Peyer's patch (tissue), 4 donors: ENCODE measurements at regions not wholly inside any gene's neighbourhood (a gene's known extent, or its start where the extent isn't known, plus 50 kb on each side); places are given as distances from the start of the nearest gene placed in this dataset.

Experiments used
- DNase-seq, 3 donors: peaks; one replicate each; pipeline ENCODE4 v3.0.0-alpha.2; 2017 to 2019
- H3K27ac ChIP-seq, 4 donors: fragments of 200-600 bp; sonication (generic); one replicate each; pipeline ENCODE4 v1.5.1; 2016 to 2019
- H3K27me3 ChIP-seq, 2 donors: fragments of 200-600 bp; sonication (generic); one replicate each; pipeline ENCODE4 v1.5.1; 2019
- H3K36me3 ChIP-seq, 3 donors: fragments of 200-600 bp; sonication (generic); one replicate each; pipeline ENCODE4 v1.5.1; 2016 to 2019
- H3K4me1 ChIP-seq, 4 donors: fragments of 200-600 bp; sonication (generic); one replicate each; pipeline ENCODE4 v1.5.1; 2016 to 2019
- H3K4me3 ChIP-seq, 4 donors: fragments of 200-600 bp; sonication (generic); 1 replicate in 3 of 4; 2 replicates in 1 of 4; pipeline ENCODE4 v1.5.1; 2016 to 2019; ENCODE audit warnings: mild to moderate bottlenecking in 1 of 4
- H3K9me3 ChIP-seq, 4 donors: fragments of 200-600 bp; sonication (generic); one replicate each; pipeline ENCODE4 v1.5.1; 2016 to 2019; ENCODE audit warnings: mild to moderate bottlenecking in 1 of 4
- CTCF ChIP-seq, 6 experiments: fragments of 450-650 bp in 4 of 6; fragments of 200-600 bp in 2 of 6; sonication (generic) in 1 of 6; IDR thresholded peaks; one replicate each; pipeline ENCODE4 v1.5.1; 2017 to 2019; ENCODE audit warnings: antibody characterized with exemption in 6 of 6, mild to moderate bottlenecking in 3 of 6, moderate library complexity in 1 of 6
- POLR2A ChIP-seq, 2 donors: fragments of 450-650 bp; IDR thresholded peaks; one replicate each; pipeline ENCODE4 v1.5.1; 2017; ENCODE audit warnings: antibody characterized with exemption in 2 of 2, mild to moderate bottlenecking in 2 of 2, moderate library complexity in 2 of 2

- Histone ChIP-seq H3K9me3 (no peaks in the 10 kb centered on the region), H3K27me3 (no peaks in the 10 kb centered on the region), H3K4me1 (peaks cover 7 to 25% (median 12%) of the 10 kb centered on the region in 4 donors), H3K4me3 (no peak overlapping the region), H3K27ac (no peak overlapping the region), H3K36me3 (no peaks in the 10 kb centered on the region)
- TF ChIP-seq CTCF (IDR thresholded peaks at IDR 0.05) (no peak), POLR2A (IDR thresholded peaks at IDR 0.05) (no peak)
- DNase-seq = no peak
These were observed 145.8 kb upstream of the ERRFI1 start for GRCh38 chr1:8171751-8172464.

- no peaks in the 10 kb centered on the region for H3K27me3 ChIP-seq
- H3K4me1 ChIP-seq = peaks cover 7 to 25% (median 12%) of the 10 kb centered on the region in 4 donors
- DNase-seq = peak in 1 of 3 donors; percentile 59
- H3K9me3 ChIP-seq = no peaks in the 10 kb centered on the region
- no peaks in the 10 kb centered on the region for H3K36me3 ChIP-seq
- H3K4me3 ChIP-seq = no peak overlapping the region
- H3K27ac ChIP-seq = peak overlapping the region; percentile 74 to 83 (median 78)
- TF ChIP-seq POLR2A (IDR thresholded peaks at IDR 0.05) = no peak
- peak in 1 of 6 experiments; percentile 5 for TF ChIP-seq CTCF (IDR thresholded peaks at IDR 0.05)
These were observed 144.1 kb upstream of the ERRFI1 start for GRCh38 chr1:8170059-8170835.

- no peaks in the 10 kb centered on the region for H3K36me3 ChIP-seq
- no peak overlapping the region for H3K4me3 ChIP-seq
- H3K27me3 ChIP-seq = no peaks in the 10 kb centered on the region
- TF ChIP-seq CTCF (IDR thresholded peaks at IDR 0.05) (peak in 1 of 6 experiments; percentile 6), POLR2A (IDR thresholded peaks at IDR 0.05) (peak in 1 of 2 donors; percentile 16)
- H3K9me3 ChIP-seq = no peaks in the 10 kb centered on the region
- DNase-seq = peak in 2 of 3 donors; percentile 69 to 91
- H3K4me1 ChIP-seq = peaks cover 7 to 20% (median 12%) of the 10 kb centered on the region in 4 donors
- H3K27ac ChIP-seq = peak overlapping the region; percentile 74 to 93 (median 78)
These were observed 143.4 kb upstream of the ERRFI1 start for GRCh38 chr1:8169364-8170058.

- Histone ChIP-seq H3K36me3 (no peaks in the 10 kb centered on the region), H3K27me3 (no peaks in the 10 kb centered on the region), H3K4me1 (peaks cover 7 to 20% (median 12%) of the 10 kb centered on the region in 4 donors), H3K27ac (no peak overlapping the region), H3K4me3 (no peak overlapping the region), H3K9me3 (no peaks in the 10 kb centered on the region)
- TF ChIP-seq CTCF (IDR thresholded peaks at IDR 0.05) = no peak
- no peak for TF ChIP-seq POLR2A (IDR thresholded peaks at IDR 0.05)
- DNase-seq = peak in 1 of 3 donors; percentile 44
These were observed 141.8 kb upstream of the ERRFI1 start for GRCh38 chr1:8167936-8168335.

DNA sequence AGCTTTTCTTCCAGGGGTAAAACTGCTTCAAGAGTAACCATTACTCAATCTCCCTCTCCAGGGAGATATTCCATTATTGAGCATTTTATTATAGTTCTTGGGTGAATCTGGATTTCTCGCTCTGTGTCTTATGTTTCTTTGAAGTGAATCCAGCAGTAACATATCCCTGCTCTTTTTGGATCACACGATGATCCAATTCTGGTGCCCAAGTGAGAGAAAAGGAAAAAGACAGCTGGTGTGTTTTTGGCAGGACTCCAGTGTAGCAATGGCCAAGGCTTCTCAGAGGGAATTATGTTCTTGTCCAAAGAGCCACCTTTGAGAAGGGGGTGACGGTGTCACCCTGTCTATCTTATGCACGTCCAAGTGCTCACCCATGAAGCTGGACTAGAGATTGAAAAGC is 140.3 kb upstream of the ERRFI1 start:
- Histone ChIP-seq H3K4me3 (no peak overlapping the region), H3K27me3 (no peaks in the 10 kb centered on the region), H3K27ac (no peak overlapping the region), H3K4me1 (peaks cover 7 to 20% (median 12%) of the 10 kb centered on the region in 4 donors), H3K36me3 (no peaks in the 10 kb centered on the region), H3K9me3 (no peaks in the 10 kb centered on the region)
- TF ChIP-seq CTCF (IDR thresholded peaks at IDR 0.05) (no peak), POLR2A (IDR thresholded peaks at IDR 0.05) (no peak)
- peak in 1 of 3 donors; percentile 31 for DNase-seq
